ENCODE measurements at regions not wholly inside any gene's neighbourhood (a gene's known extent, or its start where the extent isn't known, plus 50 kb on each side); places are given as distances from the start of the nearest gene placed in this dataset.

GRCh38 chr2:217186668-217187159 is 326.9 kb upstream of the TNP1 start:
- in situ Hi-C loops (cut with HindIII; ENCODE audit: low pct_ligation_motif_present, low sequenced_read_pairs): no loop called here
- no peak for DNase-seq

DNA sequence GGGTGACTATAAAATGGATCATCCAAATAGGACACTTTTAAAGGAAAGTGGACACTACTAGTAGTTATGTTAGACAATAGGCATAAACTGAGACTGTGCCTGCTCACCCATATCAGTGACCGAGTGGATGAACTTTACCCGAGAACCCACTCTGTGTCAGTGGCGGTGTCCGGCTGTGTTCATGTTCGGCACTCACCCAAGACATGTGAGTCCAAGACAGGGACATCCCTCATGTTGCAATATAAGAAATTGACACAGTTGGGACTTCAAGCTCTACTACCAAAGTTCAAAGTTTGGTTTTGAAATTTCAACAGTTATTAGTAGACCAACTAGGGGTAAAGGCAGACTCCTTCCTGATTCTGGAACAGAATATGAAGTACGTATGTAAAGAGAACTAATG is 326.3 kb upstream of the TNP1 start:
- DNase-seq: no peak
- no peaks in the 10 kb centered on the region for H3K36me3 ChIP-seq (replicated peaks)
- TF ChIP-seq, protein P1, sequence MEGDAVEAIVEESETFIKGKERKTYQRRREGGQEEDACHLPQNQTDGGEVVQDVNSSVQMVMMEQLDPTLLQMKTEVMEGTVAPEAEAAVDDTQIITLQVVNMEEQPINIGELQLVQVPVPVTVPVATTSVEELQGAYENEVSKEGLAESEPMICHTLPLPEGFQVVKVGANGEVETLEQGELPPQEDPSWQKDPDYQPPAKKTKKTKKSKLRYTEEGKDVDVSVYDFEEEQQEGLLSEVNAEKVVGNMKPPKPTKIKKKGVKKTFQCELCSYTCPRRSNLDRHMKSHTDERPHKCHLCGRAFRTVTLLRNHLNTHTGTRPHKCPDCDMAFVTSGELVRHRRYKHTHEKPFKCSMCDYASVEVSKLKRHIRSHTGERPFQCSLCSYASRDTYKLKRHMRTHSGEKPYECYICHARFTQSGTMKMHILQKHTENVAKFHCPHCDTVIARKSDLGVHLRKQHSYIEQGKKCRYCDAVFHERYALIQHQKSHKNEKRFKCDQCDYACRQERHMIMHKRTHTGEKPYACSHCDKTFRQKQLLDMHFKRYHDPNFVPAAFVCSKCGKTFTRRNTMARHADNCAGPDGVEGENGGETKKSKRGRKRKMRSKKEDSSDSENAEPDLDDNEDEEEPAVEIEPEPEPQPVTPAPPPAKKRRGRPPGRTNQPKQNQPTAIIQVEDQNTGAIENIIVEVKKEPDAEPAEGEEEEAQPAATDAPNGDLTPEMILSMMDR (IDR thresholded peaks at IDR 0.05; ENCODE audit: low read depth, low read length, missing control alignments): no peak
- no peak overlapping the region for H3K27ac ChIP-seq
- H3K27me3 ChIP-seq (replicated peaks): no peaks in the 10 kb centered on the region
- no peak overlapping the region for H3K4me3 ChIP-seq (ENCODE audit: low read depth, low read length)
- in situ Hi-C loops (cut with HindIII; ENCODE audit: low pct_ligation_motif_present, low sequenced_read_pairs): no loop called here

More at GRCh38 chr2:217186668-217187159, 326.9 kb upstream of the TNP1 start:
- Histone ChIP-seq H3K27ac (no peak overlapping the region), H3K27me3 (replicated peaks) (no peaks in the 10 kb centered on the region), H3K36me3 (replicated peaks) (no peaks in the 10 kb centered on the region), H3K4me3 (ENCODE audit: low read depth, low read length) (no peak overlapping the region)
- TF ChIP-seq, protein P1 (IDR thresholded peaks at IDR 0.05; ENCODE audit: low read depth, low read length, missing control alignments): no peak

DNA sequence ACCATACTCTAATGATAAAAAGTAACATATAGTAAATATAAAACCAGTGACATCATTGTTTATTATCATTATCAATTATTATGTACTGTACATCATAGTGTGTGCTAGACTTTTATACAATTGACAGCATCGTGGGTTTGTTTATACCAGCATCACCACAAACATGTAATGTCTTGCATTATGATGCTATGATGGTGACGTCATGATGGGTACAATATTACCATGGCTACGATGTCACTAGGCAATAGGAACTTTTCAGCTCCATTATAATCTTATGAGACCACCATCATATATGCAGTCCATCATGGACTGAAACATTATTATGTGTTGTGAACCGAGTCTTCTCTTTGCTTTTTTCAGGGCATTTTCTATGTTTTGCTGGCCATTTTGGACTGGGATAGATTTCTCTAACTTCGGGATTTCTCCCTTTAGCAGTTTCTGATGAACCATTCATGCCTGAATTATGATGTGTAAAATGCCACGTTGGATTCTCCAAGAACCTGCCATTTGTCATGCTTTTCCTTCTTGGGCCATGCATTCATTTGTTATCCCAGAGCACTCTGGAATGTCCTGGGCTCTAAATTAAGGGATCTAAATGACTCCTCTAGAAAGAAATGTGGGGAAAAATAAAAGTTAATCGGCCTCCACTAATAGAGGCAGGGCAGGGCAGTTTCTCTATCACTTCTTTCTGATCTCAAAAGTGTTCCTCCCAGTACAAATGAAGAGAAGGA is 325.6 kb upstream of the TNP1 start:
- Histone ChIP-seq H3K27ac (no peak overlapping the region), H3K4me3 (ENCODE audit: low read depth, low read length) (no peak overlapping the region), H3K36me3 (replicated peaks) (no peaks in the 10 kb centered on the region), H3K27me3 (replicated peaks) (no peaks in the 10 kb centered on the region)
- DNase-seq: no peak
- in situ Hi-C loops (cut with HindIII; ENCODE audit: low pct_ligation_motif_present, low sequenced_read_pairs): no loop called here
- TF ChIP-seq, protein P1 (IDR thresholded peaks at IDR 0.05; ENCODE audit: low read depth, low read length, missing control alignments): no peak

DNA sequence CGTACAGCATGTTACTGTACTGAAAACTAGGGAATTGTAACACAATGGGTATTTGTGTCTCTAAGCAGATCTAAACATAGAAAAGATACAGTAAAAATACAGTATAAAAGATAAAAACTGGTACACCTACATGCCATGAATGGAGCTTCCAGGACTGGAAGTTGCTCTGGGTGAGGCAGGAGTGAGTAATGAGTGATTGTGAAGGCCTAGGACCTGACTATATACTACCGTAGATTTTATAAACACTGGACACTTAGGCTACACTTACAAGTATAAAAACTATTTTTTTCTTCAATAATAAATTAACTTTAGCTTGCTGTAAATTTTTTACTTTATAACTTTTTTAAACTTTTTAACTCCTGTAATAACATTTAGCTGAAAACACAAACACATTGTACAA is 324.4 kb upstream of the TNP1 start:
- Histone ChIP-seq H3K27me3 (replicated peaks) (no peaks in the 10 kb centered on the region), H3K27ac (no peak overlapping the region), H3K4me3 (ENCODE audit: low read depth, low read length) (no peak overlapping the region), H3K36me3 (replicated peaks) (no peaks in the 10 kb centered on the region)
- TF ChIP-seq, protein P1 (IDR thresholded peaks at IDR 0.05; ENCODE audit: low read depth, low read length, missing control alignments): no peak
- no peak for DNase-seq
- in situ Hi-C loops (cut with HindIII; ENCODE audit: low pct_ligation_motif_present, low sequenced_read_pairs): no loop called here

DNA sequence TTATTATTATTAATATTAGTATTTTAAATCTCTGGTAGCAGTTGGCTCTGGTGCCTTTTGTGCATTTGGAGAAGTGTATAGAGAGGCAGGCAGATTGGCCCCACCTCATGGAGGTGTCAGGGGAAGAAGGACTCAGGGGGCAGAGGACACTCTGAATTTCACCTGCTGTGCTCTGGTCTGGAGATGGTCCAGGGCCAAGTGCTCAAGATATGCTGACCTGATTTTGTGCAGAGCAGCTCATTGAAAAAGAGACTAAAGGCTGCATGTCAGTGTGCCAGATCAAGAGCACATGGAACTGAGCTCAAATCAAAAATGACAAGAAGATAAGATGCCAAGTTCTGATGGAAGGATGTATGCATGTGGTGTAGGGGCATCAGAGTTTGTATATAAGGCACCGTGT is 323.6 kb upstream of the TNP1 start:
- in situ Hi-C loops (cut with HindIII; ENCODE audit: low pct_ligation_motif_present, low sequenced_read_pairs): no loop called here

More for the DNA sequence above, 323.6 kb upstream of the TNP1 start:
- TF ChIP-seq, protein P1 (IDR thresholded peaks at IDR 0.05; ENCODE audit: low read depth, low read length, missing control alignments): no peak
- H3K4me3 ChIP-seq (ENCODE audit: low read depth, low read length): no peak overlapping the region
- DNase-seq: no peak
- H3K27me3 ChIP-seq (replicated peaks): no peaks in the 10 kb centered on the region
- no peaks in the 10 kb centered on the region for H3K36me3 ChIP-seq (replicated peaks)
- H3K27ac ChIP-seq: no peak overlapping the region

All from brain microvascular endothelial cell (primary cell).